SU-DHL-6 (cell line): ENCODE measurements at regions not wholly inside any gene's neighbourhood (a gene's known extent, or its start where the extent isn't known, plus 50 kb on each side); places are given as distances from the start of the nearest gene placed in this dataset.

Experiments
- EZH2phosphoT487 ChIP-seq: fragments of 200-600 bp; sonication (generic), shearing (Covaris generic); conservative IDR thresholded peaks from 2 replicates; pipeline ENCODE4 v1.6.1; 2018; ENCODE audit warnings: mild to moderate bottlenecking, antibody characterized with exemption, low read length, moderate library complexity, mixed read lengths
- TF ChIP-seq, protein P1 (sequence below): fragments of 200-600 bp; sonication (generic); IDR thresholded peaks from one replicate; pipeline ENCODE4 v1.5.1; 2017; ENCODE audit warnings: antibody characterized with exemption, mild to moderate bottlenecking, low read length, moderate library complexity; ENCODE audit not compliant: insufficient read depth, poor library complexity, severe bottlenecking

- TF ChIP-seq, protein P1, sequence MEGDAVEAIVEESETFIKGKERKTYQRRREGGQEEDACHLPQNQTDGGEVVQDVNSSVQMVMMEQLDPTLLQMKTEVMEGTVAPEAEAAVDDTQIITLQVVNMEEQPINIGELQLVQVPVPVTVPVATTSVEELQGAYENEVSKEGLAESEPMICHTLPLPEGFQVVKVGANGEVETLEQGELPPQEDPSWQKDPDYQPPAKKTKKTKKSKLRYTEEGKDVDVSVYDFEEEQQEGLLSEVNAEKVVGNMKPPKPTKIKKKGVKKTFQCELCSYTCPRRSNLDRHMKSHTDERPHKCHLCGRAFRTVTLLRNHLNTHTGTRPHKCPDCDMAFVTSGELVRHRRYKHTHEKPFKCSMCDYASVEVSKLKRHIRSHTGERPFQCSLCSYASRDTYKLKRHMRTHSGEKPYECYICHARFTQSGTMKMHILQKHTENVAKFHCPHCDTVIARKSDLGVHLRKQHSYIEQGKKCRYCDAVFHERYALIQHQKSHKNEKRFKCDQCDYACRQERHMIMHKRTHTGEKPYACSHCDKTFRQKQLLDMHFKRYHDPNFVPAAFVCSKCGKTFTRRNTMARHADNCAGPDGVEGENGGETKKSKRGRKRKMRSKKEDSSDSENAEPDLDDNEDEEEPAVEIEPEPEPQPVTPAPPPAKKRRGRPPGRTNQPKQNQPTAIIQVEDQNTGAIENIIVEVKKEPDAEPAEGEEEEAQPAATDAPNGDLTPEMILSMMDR: no peak
- TF ChIP-seq EZH2phosphoT487: no peak
Measured at GRCh38 chr1:22233222-22233621, 90.3 kb upstream of the WNT4 start.
